Fibroblast of lung (primary cell): ENCODE measurements at regions not wholly inside any gene's neighbourhood (a gene's known extent, or its start where the extent isn't known, plus 50 kb on each side); places are given as distances from the start of the nearest gene placed in this dataset.

Source experiments
- DNase-seq, 2 donors: peaks; one replicate each; pipeline versions ENCODE4 v3.0.0 to v3.0.0-alpha.2; 2010; ENCODE audit warnings: low read depth in 2 of 2
- H2AFZ ChIP-seq: 2 replicates; pipeline ENCODE4 v1.5.1; 2012; ENCODE audit warnings: low read length, control low read depth, inconsistent platforms
- H3K27ac ChIP-seq: 2 replicates; pipeline ENCODE4 v1.5.1; 2011; ENCODE audit warnings: low read length, control low read depth; ENCODE audit not compliant: insufficient read depth
- H3K27me3 ChIP-seq: 2 replicates; pipeline ENCODE4 v1.5.1; 2011; ENCODE audit warnings: mild to moderate bottlenecking, low read length; ENCODE audit not compliant: control insufficient read depth, insufficient read depth
- H3K36me3 ChIP-seq: 2 replicates; pipeline ENCODE4 v1.5.1; 2011; ENCODE audit warnings: low read length; ENCODE audit not compliant: control insufficient read depth, insufficient read depth
- H3K4me1 ChIP-seq: 2 replicates; pipeline ENCODE4 v1.5.1; 2011; ENCODE audit warnings: low read length; ENCODE audit not compliant: control insufficient read depth, insufficient read depth; ENCODE audit errors: extremely low read depth
- H3K4me2 ChIP-seq: 2 replicates; pipeline ENCODE4 v1.5.1; 2011; ENCODE audit warnings: low read length, control low read depth; ENCODE audit not compliant: insufficient read depth; ENCODE audit errors: extremely low read depth
- H3K4me3 ChIP-seq, 4 experiments: fragments of 200-600 bp in 1 of 4; sonication (generic) in 1 of 4; replicated peaks in 1 of 4; 2 replicates each; pipeline ENCODE4 v1.5.1; 2011 to 2016; ENCODE audit warnings: low read length in 4 of 4, low read depth in 3 of 4, mild to moderate bottlenecking in 3 of 4, control low read depth in 2 of 4, inconsistent platforms in 1 of 4, mixed read lengths in 1 of 4; ENCODE audit not compliant: insufficient read depth in 1 of 4; ENCODE audit errors: control extremely low read depth in 1 of 4
- H3K79me2 ChIP-seq: 2 replicates; pipeline ENCODE4 v1.5.1; 2012; ENCODE audit warnings: mild to moderate bottlenecking, low read length, inconsistent platforms; ENCODE audit not compliant: control insufficient read depth, insufficient read depth
- H3K9ac ChIP-seq: 2 replicates; pipeline ENCODE4 v1.5.1; 2011; ENCODE audit warnings: mild to moderate bottlenecking, low read length, control low read depth; ENCODE audit not compliant: insufficient read depth
- H3K9me3 ChIP-seq: 2 replicates; pipeline ENCODE4 v1.5.1; 2012; ENCODE audit warnings: low read depth, low read length; ENCODE audit not compliant: control insufficient read depth, insufficient read depth
- H4K20me1 ChIP-seq: 2 replicates; pipeline ENCODE4 v1.5.1; 2011; ENCODE audit warnings: low read length; ENCODE audit not compliant: control insufficient read depth, insufficient read depth; ENCODE audit errors: extremely low read depth
- CTCF ChIP-seq, 2 donors: IDR thresholded peaks in 1 of 2; conservative IDR thresholded peaks in 1 of 2; 1 replicate in 1 of 2; 2 replicates in 1 of 2; pipeline ENCODE4 v1.5.1; 2011 to 2012; ENCODE audit warnings: low read length in 2 of 2, control low read depth in 1 of 2, inconsistent platforms in 1 of 2, low read depth in 1 of 2, mild to moderate bottlenecking in 1 of 2
- EZH2 ChIP-seq: IDR thresholded peaks from 2 replicates; pipeline ENCODE4 v1.5.1; 2012; ENCODE audit warnings: low read length, control low read depth, mild to moderate bottlenecking; ENCODE audit errors: missing control alignments

GRCh38 chr9:115657695-115658094, 495.9 kb upstream of the PAPPA start:
- Histone ChIP-seq H3K36me3 (no peaks in the 10 kb centered on the region), H3K27me3 (no peaks in the 10 kb centered on the region), H3K9me3 (no peaks in the 10 kb centered on the region), H2AFZ (no peak overlapping the region), H3K79me2 (no peaks in the 10 kb centered on the region), H3K4me1 (no peaks in the 10 kb centered on the region), H3K9ac (no peak overlapping the region), H3K4me2 (no peak overlapping the region), H3K4me3 (no peak overlapping the region), H4K20me1 (no peaks in the 10 kb centered on the region), H3K27ac (no peak overlapping the region)
- TF ChIP-seq EZH2 (no peak), CTCF (conservative IDR thresholded peaks at IDR 0.05 in 1 of 2, IDR thresholded peaks at IDR 0.05 in 1 of 2; ENCODE audit: low read depth in 1 of 2, low read length in 2 of 2) (no peak)
- no peak for DNase-seq

- H3K4me3 ChIP-seq: no peak overlapping the region
- no peak overlapping the region for H2AFZ ChIP-seq
- H3K27me3 ChIP-seq: no peaks in the 10 kb centered on the region
- DNase-seq: no peak
- H3K9me3 ChIP-seq: no peaks in the 10 kb centered on the region
- H3K4me2 ChIP-seq: no peak overlapping the region
- no peaks in the 10 kb centered on the region for H3K36me3 ChIP-seq
- H3K27ac ChIP-seq: no peak overlapping the region
- no peak for TF ChIP-seq CTCF (conservative IDR thresholded peaks at IDR 0.05 in 1 of 2, IDR thresholded peaks at IDR 0.05 in 1 of 2; ENCODE audit: low read depth in 1 of 2, low read length in 2 of 2)
- TF ChIP-seq EZH2: no peak
- H3K79me2 ChIP-seq: no peaks in the 10 kb centered on the region
- peaks cover 7% of the 10 kb centered on the region for H3K4me1 ChIP-seq
- no peak overlapping the region for H3K9ac ChIP-seq
- H4K20me1 ChIP-seq: no peaks in the 10 kb centered on the region
Measured at GRCh38 chr9:115665519-115665918, 488.1 kb upstream of the PAPPA start.

- H3K27me3 ChIP-seq: no peaks in the 10 kb centered on the region
- no peaks in the 10 kb centered on the region for H3K79me2 ChIP-seq
- H3K4me1 ChIP-seq: peaks cover 18% of the 10 kb centered on the region
- H3K4me3 ChIP-seq: no peak overlapping the region
- H3K9ac ChIP-seq: no peak overlapping the region
- no peak overlapping the region for H3K4me2 ChIP-seq
- no peaks in the 10 kb centered on the region for H3K9me3 ChIP-seq
- TF ChIP-seq CTCF (conservative IDR thresholded peaks at IDR 0.05 in 1 of 2, IDR thresholded peaks at IDR 0.05 in 1 of 2; ENCODE audit: low read depth in 1 of 2, low read length in 2 of 2) (no peak), EZH2 (no peak)
- no peak overlapping the region for H2AFZ ChIP-seq
- peak overlapping the region; percentile 53 for H3K27ac ChIP-seq
- no peaks in the 10 kb centered on the region for H3K36me3 ChIP-seq
- H4K20me1 ChIP-seq: no peaks in the 10 kb centered on the region
- DNase-seq: peak; percentile 77 to 94
Measured at GRCh38 chr9:115668521-115668920, 485.1 kb upstream of the PAPPA start.
